ENCODE measurements at regions not wholly inside any gene's neighbourhood (a gene's known extent, or its start where the extent isn't known, plus 50 kb on each side); places are given as distances from the start of the nearest gene placed in this dataset.

DNA sequence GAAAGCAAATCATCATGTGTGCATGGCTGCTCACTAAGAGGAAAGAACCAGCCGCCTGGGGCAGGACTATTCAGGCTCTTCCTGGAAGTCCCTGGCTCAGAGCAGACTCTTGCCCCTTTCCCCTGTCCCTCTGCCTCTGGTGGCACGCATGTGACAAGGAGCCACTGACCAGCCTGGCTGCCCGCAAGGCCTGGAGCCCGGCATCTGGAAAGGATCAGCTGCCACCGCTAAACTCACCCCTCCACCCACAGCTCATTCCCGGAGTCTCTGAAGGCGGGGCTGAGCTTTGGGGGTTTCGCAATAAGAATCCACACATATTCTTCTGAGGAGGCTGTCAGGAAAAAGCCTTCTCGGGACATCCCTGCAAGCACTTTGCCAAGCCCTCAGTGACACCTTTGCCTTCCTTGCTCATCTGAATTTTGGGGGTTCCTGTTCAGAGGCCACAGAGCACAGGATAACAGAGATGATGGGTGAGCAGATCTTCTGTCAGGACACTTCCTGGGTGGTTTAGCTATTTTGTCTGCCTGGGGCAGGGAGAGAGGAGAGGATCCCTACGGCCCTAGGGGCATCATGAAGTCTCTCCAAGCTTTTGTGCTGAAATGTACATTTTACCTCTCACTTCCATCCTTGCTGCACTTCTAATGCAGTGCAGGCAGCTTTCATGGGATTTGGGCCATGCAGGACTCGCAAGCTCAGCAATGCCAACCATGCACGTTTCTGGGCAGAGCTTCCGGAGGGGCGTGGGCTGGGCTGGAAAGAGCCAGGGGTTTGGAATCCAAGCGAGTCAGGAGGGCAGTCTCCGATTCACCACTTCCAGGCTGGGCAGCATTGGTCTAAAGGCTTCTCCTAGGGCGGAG is 124.8 kb upstream of the MAP1LC3B2 start:
- Histone ChIP-seq H3K4me3 (peak overlapping the region in 1 of 2 donors; percentile 28), H3K27ac (peak overlapping the region; percentile 34 to 53), H3K36me3 (no peaks in the 10 kb centered on the region), H3K4me1 (peaks cover 0 to 22% of the 10 kb centered on the region in 2 donors), H3K27me3 (no peaks in the 10 kb centered on the region), H3K9me3 (peaks cover 0 to 10% of the 10 kb centered on the region in 2 donors)
- peak; percentile 92 for DNase-seq (ENCODE audit: low spot score)
- TF ChIP-seq, protein P1, sequence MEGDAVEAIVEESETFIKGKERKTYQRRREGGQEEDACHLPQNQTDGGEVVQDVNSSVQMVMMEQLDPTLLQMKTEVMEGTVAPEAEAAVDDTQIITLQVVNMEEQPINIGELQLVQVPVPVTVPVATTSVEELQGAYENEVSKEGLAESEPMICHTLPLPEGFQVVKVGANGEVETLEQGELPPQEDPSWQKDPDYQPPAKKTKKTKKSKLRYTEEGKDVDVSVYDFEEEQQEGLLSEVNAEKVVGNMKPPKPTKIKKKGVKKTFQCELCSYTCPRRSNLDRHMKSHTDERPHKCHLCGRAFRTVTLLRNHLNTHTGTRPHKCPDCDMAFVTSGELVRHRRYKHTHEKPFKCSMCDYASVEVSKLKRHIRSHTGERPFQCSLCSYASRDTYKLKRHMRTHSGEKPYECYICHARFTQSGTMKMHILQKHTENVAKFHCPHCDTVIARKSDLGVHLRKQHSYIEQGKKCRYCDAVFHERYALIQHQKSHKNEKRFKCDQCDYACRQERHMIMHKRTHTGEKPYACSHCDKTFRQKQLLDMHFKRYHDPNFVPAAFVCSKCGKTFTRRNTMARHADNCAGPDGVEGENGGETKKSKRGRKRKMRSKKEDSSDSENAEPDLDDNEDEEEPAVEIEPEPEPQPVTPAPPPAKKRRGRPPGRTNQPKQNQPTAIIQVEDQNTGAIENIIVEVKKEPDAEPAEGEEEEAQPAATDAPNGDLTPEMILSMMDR (IDR thresholded peaks at IDR 0.05) = no peak

DNA sequence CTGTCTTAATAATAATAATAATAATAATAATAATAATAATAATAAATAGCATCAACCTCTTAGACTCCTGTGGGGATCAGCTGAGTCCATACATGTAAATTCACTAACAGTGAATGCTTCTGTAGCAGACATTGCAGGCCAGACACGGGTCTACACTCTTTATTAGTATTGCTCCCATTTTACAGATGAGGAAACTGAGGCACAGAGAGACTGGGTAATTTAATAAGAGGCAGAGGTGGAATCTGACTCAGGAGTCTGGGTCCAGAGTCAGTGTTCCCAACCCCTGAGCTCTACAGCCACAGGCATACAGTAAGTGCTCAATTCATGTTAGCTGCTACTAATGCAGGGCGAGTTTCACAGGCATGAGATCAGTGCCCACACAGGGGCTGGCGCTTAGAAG is 123.2 kb upstream of the MAP1LC3B2 start:
- no peak for DNase-seq (ENCODE audit: low spot score)
- H3K4me1 ChIP-seq = peaks cover 0 to 22% of the 10 kb centered on the region in 2 donors
- peaks cover 0 to 10% of the 10 kb centered on the region in 2 donors for H3K9me3 ChIP-seq
- no peaks in the 10 kb centered on the region for H3K27me3 ChIP-seq
- no peak overlapping the region for H3K4me3 ChIP-seq
- TF ChIP-seq, protein P1 (IDR thresholded peaks at IDR 0.05) = no peak
- no peaks in the 10 kb centered on the region for H3K36me3 ChIP-seq
- no peak overlapping the region for H3K27ac ChIP-seq

DNA sequence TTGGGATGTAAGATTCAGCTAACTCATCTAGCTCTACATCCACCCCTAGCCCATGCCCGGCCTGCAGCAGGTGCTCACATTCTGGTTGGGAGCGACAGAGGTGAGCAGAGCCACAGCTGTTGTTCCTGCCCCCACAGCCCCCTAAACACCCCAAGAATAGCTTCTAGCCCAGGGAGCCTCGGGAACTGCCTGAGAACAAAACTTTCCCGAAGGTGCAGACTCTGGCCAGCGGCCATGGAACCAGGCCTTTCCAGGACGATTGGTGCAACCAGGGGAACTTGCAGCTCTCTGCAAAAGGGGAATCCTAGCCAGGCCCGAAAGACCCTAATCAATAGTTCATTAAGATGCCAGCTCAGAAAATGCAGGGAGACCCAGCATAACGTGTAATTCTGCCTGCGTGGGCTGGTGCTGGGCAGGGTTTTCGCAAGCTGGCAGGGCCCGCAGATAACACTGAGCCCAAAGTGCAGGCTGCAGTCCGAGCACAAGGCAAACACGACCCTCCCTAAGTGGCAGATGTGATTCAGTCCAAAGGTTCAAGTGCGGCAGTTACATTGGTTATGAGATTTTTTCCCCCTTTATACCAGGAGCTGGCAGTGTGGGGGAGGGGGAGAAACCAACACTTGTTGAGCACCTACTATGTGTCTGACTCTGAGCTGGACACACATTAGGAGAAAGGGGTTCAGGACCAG is 122.5 kb upstream of the MAP1LC3B2 start:
- Histone ChIP-seq H3K27ac (no peak overlapping the region), H3K27me3 (no peaks in the 10 kb centered on the region), H3K9me3 (peaks cover 0 to 10% of the 10 kb centered on the region in 2 donors), H3K4me1 (peaks cover 0 to 22% of the 10 kb centered on the region in 2 donors), H3K4me3 (no peak overlapping the region), H3K36me3 (no peaks in the 10 kb centered on the region)
- no peak for DNase-seq (ENCODE audit: low spot score)
- TF ChIP-seq, protein P1 (IDR thresholded peaks at IDR 0.05) = no peak

DNA sequence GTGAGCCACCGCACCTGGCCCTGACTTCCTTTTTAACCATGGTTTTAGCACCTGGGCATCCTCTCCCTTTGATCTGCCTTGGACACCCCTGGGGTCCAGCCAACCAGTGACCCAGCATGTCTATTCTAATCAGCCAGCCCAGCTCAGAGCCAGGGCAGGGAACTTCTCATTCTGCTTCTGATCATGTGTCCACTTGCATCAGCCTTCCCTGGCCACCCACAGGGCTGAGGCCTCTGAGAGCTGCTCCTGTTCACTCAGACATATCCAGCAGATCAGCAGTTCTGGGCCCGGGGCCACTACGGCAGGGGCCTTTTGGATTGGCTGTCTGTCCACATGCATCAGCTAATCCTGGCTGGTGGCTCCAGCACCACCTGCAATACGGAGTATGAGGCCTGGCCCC is 117.9 kb upstream of the MAP1LC3B2 start:
- no peak for DNase-seq (ENCODE audit: low spot score)

DNA sequence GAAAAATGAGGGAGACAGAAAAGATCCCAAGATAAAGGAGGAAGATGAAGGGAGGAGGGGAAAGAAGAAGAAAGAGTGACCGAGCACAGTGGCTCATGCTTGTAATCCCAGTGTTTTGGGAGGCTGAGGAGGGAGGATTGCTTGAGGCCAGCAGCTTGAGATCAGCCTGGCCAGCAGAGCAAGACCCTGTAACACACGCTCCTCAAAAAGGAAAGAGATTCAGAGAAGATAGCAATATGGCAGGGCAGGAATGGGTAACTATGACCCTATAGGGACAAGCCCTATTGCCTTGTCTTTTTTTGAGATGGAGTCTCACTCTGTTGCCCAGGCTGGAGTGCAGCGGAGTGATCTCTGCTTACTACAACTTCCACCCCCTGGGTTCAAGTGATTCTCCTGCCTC is 116.9 kb upstream of the MAP1LC3B2 start:
- H3K4me3 ChIP-seq = no peak overlapping the region
- H3K36me3 ChIP-seq = no peaks in the 10 kb centered on the region
- H3K27ac ChIP-seq = no peak overlapping the region
- DNase-seq (ENCODE audit: low spot score) = no peak
- TF ChIP-seq, protein P1 (IDR thresholded peaks at IDR 0.05) = no peak
- H3K9me3 ChIP-seq = no peaks in the 10 kb centered on the region
- no peaks in the 10 kb centered on the region for H3K4me1 ChIP-seq
- H3K27me3 ChIP-seq = no peaks in the 10 kb centered on the region

More for the DNA sequence above, 117.9 kb upstream of the MAP1LC3B2 start:
- TF ChIP-seq, protein P1 (IDR thresholded peaks at IDR 0.05) = no peak
- Histone ChIP-seq H3K4me3 (no peak overlapping the region), H3K4me1 (peaks cover 0 to 4% of the 10 kb centered on the region in 2 donors), H3K36me3 (no peaks in the 10 kb centered on the region), H3K27ac (no peak overlapping the region), H3K27me3 (no peaks in the 10 kb centered on the region), H3K9me3 (no peaks in the 10 kb centered on the region)

Data from right atrium auricular region (tissue), 2 donors.